Suprapubic skin (tissue), 3 donors: ENCODE measurements at regions not wholly inside any gene's neighbourhood (a gene's known extent, or its start where the extent isn't known, plus 50 kb on each side); places are given as distances from the start of the nearest gene placed in this dataset.

Experiments used
- CTCF ChIP-seq, 2 donors: fragments of 200-600 bp in 1 of 2; fragments of 450-650 bp in 1 of 2; sonication (generic) in 1 of 2; IDR thresholded peaks; one replicate each; pipeline ENCODE4 v1.5.1; 2016 to 2019; ENCODE audit warnings: antibody characterized with exemption in 2 of 2, mild to moderate bottlenecking in 1 of 2, moderate library complexity in 1 of 2
- POLR2AphosphoS5 ChIP-seq, 3 donors: sonication (generic); formaldehyde crosslinking; IDR thresholded peaks; one replicate each; pipeline ENCODE4 v1.6.1; 2017; ENCODE audit warnings: antibody characterized with exemption in 3 of 3

DNA sequence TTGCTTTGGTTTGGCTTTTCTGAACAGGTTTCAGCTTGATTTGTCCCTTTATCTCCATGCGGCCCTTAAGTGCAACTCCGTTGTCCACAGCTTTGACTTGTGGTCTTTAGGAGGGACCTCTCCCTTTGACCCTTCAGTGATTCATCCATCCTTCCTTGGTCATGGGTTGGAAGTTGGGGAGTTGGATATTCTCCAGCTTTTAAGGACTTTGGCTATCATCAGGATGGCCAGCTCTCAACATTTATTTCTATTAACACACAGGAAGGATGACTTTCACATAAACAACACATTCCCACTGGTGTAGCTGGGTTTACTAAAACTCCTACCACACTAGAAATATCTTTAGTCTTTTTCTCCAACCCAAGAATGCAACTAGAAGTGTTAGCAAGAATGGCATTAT lies 50.9 kb upstream of the E2F7 start:
- TF ChIP-seq CTCF (IDR thresholded peaks at IDR 0.05) = no peak
- TF ChIP-seq POLR2AphosphoS5 (IDR thresholded peaks at IDR 0.05) = no peak
